Mucosa of descending colon (tissue), 3 donors: ENCODE measurements at regions not wholly inside any gene's neighbourhood (a gene's known extent, or its start where the extent isn't known, plus 50 kb on each side); places are given as distances from the start of the nearest gene placed in this dataset.

Source experiments
- ATAC-seq: fragments of 200-7000 bp; cut with Tn5 transposase; one replicate; pipeline ENCODE4 v1.9.1; 2020; ENCODE audit warnings: mild to moderate bottlenecking, moderate library complexity
- DNase-seq, 3 donors: peaks; one replicate each; pipeline ENCODE4 v3.0.0-alpha.2; 2020
- H3K36me3 ChIP-seq: fragments of 200-600 bp; one replicate; pipeline ENCODE4 v1.8.0; 2021; ENCODE audit warnings: low read depth, mild to moderate bottlenecking
- H3K4me1 ChIP-seq: fragments of 200-600 bp; one replicate; pipeline ENCODE4 v1.8.0; 2021; ENCODE audit warnings: low read depth, mild to moderate bottlenecking
- H3K4me3 ChIP-seq: fragments of 200-600 bp; one replicate; pipeline ENCODE4 v1.8.0; 2021; ENCODE audit warnings: mild to moderate bottlenecking
- H3K9me3 ChIP-seq: fragments of 200-600 bp; one replicate; pipeline ENCODE4 v1.8.0; 2021; ENCODE audit warnings: mild to moderate bottlenecking
- CTCF ChIP-seq: fragments of 200-600 bp; IDR thresholded peaks from one replicate; pipeline ENCODE4 v1.8.0; 2022; ENCODE audit warnings: antibody characterized with exemption, mild to moderate bottlenecking
- intact Hi-C, 2 donors: fragments of 100-400 bp; cut with DNase I in 1 of 2; cut with micrococcal nuclease in 1 of 2; formaldehyde crosslinking; loops; one replicate each; pipeline versions ENCODE4 v1.11.0 to v1.11.1; 2022; cut with DNase I, micrococcal nuclease
- donor health status: DM: no; HTN: no; CAD: no; lungs with moderate emphysema.
- donor health status: DM: no; HTN: no; CAD: no.
- donor health status: DM: no; HTN: yes; CAD: no.

GRCh38 chr9:12274577-12274976, 418.6 kb upstream of the TYRP1 start:
- no peak overlapping the region for H3K4me3 ChIP-seq
- no peak for DNase-seq
- no peaks in the 10 kb centered on the region for H3K4me1 ChIP-seq
- no peaks in the 10 kb centered on the region for H3K36me3 ChIP-seq
- H3K9me3 ChIP-seq, result no peaks in the 10 kb centered on the region
- ATAC-seq, result no peak
- TF ChIP-seq CTCF, result no peak
- intact Hi-C loops, result no loop called here

- Histone ChIP-seq H3K4me3 (no peak overlapping the region), H3K4me1 (no peaks in the 10 kb centered on the region), H3K9me3 (no peaks in the 10 kb centered on the region), H3K36me3 (no peaks in the 10 kb centered on the region)
- no peak for TF ChIP-seq CTCF
- ATAC-seq (no peak), DNase-seq (no peak)
- intact Hi-C loops, result no loop called here
These were observed 416.7 kb upstream of the TYRP1 start for GRCh38 chr9:12276505-12276904.

- DNase-seq, result no peak
- Histone ChIP-seq H3K9me3 (no peaks in the 10 kb centered on the region), H3K4me1 (no peaks in the 10 kb centered on the region), H3K36me3 (no peaks in the 10 kb centered on the region), H3K4me3 (no peak overlapping the region)
- intact Hi-C loops, result no loop called here
- TF ChIP-seq CTCF, result no peak
- no peak for ATAC-seq
These were observed 403.5 kb upstream of the TYRP1 start for GRCh38 chr9:12289711-12290110.

GRCh38 chr9:12290166-12290869, 402.9 kb upstream of the TYRP1 start:
- no peaks in the 10 kb centered on the region for H3K9me3 ChIP-seq
- TF ChIP-seq CTCF, result no peak
- H3K4me3 ChIP-seq, result no peak overlapping the region
- intact Hi-C loops, result no loop called here
- no peaks in the 10 kb centered on the region for H3K4me1 ChIP-seq
- H3K36me3 ChIP-seq, result no peaks in the 10 kb centered on the region
- ATAC-seq (no peak), DNase-seq (no peak)

- no peak for DNase-seq
- no peak for ATAC-seq
- Histone ChIP-seq H3K36me3 (no peaks in the 10 kb centered on the region), H3K4me3 (no peak overlapping the region), H3K4me1 (no peaks in the 10 kb centered on the region), H3K9me3 (no peaks in the 10 kb centered on the region)
- TF ChIP-seq CTCF, result no peak
- intact Hi-C loops, result no loop called here
These were observed 388.0 kb upstream of the TYRP1 start for GRCh38 chr9:12305211-12305610.

GRCh38 chr9:12314589-12314988, 378.6 kb upstream of the TYRP1 start:
- intact Hi-C loops, result no loop called here
- ATAC-seq (no peak), DNase-seq (no peak)

More at GRCh38 chr9:12314589-12314988, 378.6 kb upstream of the TYRP1 start:
- H3K36me3 ChIP-seq, result no peaks in the 10 kb centered on the region
- H3K4me1 ChIP-seq, result no peaks in the 10 kb centered on the region
- no peak overlapping the region for H3K4me3 ChIP-seq
- no peaks in the 10 kb centered on the region for H3K9me3 ChIP-seq
- TF ChIP-seq CTCF, result no peak
